ENCODE measurements at regions not wholly inside any gene's neighbourhood (a gene's known extent, or its start where the extent isn't known, plus 50 kb on each side); places are given as distances from the start of the nearest gene placed in this dataset.

- no peak for TF ChIP-seq CTCF (IDR thresholded peaks at IDR 0.05 in 4 of 5, conservative IDR thresholded peaks at IDR 0.05 in 1 of 5)
- no peak for TF ChIP-seq POLR2A (IDR thresholded peaks at IDR 0.05)
Observed at GRCh38 chr1:194477908-194478307, 1291.5 kb upstream of the B3GALT2 start.
